Stimulated activated CD8-positive, alpha-beta memory T cell treated with anti-CD3 and anti-CD28 coated beads, Interleukin-15, amount 100 ng/mL, for 48 hours (primary cell): ENCODE measurements at regions not wholly inside any gene's neighbourhood (a gene's known extent, or its start where the extent isn't known, plus 50 kb on each side); places are given as distances from the start of the nearest gene placed in this dataset.

Experiments
- DNase-seq, 2 donors: peaks; one replicate each; pipeline ENCODE4 v3.0.0-alpha.2; 2020; ENCODE audit warnings: low read depth in 2 of 2

- no peak for DNase-seq
Measured at GRCh38 chr5:52673495-52673894, 114.2 kb upstream of the ITGA1 start.

GRCh38 chr5:52674815-52675545, 112.7 kb upstream of the ITGA1 start:
- no peak for DNase-seq

GRCh38 chr5:52682492-52682891, 105.2 kb upstream of the ITGA1 start:
- no peak for DNase-seq

GRCh38 chr5:52684051-52684450, 103.7 kb upstream of the ITGA1 start:
- DNase-seq, result no peak

GRCh38 chr5:52685566-52685965, 102.2 kb upstream of the ITGA1 start:
- no peak for DNase-seq

- no peak for DNase-seq
Measured at GRCh38 chr5:52685971-52686370, 101.7 kb upstream of the ITGA1 start.

- DNase-seq, result no peak
Measured at GRCh38 chr5:52690236-52690768, 97.4 kb upstream of the ITGA1 start.

- no peak for DNase-seq
Measured at GRCh38 chr5:52692039-52692438, 95.7 kb upstream of the ITGA1 start.

GRCh38 chr5:52692606-52693005, 95.1 kb upstream of the ITGA1 start:
- DNase-seq, result no peak

GRCh38 chr5:52693280-52693679, 94.4 kb upstream of the ITGA1 start:
- no peak for DNase-seq

GRCh38 chr5:52693836-52694235, 93.9 kb upstream of the ITGA1 start:
- no peak for DNase-seq

- no peak for DNase-seq
Measured at GRCh38 chr5:52694648-52695047, 93.1 kb upstream of the ITGA1 start.

- no peak for DNase-seq
Measured at GRCh38 chr5:52702877-52703276, 84.8 kb upstream of the ITGA1 start.

- DNase-seq, result no peak
Measured at GRCh38 chr5:52703321-52703720, 84.4 kb upstream of the ITGA1 start.

- DNase-seq, result no peak
Measured at GRCh38 chr5:52705720-52706119, 82.0 kb upstream of the ITGA1 start.

- DNase-seq, result no peak
Measured at GRCh38 chr5:52706775-52707174, 80.9 kb upstream of the ITGA1 start.

- no peak for DNase-seq
Measured at GRCh38 chr5:52707616-52708015, 80.1 kb upstream of the ITGA1 start.

- no peak for DNase-seq
Measured at GRCh38 chr5:52708463-52708862, 79.3 kb upstream of the ITGA1 start.

GRCh38 chr5:52709167-52709925, 78.4 kb upstream of the ITGA1 start:
- no peak for DNase-seq

GRCh38 chr5:52710310-52710971, 77.3 kb upstream of the ITGA1 start:
- DNase-seq, result no peak

- DNase-seq, result no peak
Measured at GRCh38 chr5:52710972-52711596, 76.6 kb upstream of the ITGA1 start.

- no peak for DNase-seq
Measured at GRCh38 chr5:52712354-52712753, 75.4 kb upstream of the ITGA1 start.
